ENCODE measurements at regions not wholly inside any gene's neighbourhood (a gene's known extent, or its start where the extent isn't known, plus 50 kb on each side); places are given as distances from the start of the nearest gene placed in this dataset.

GRCh38 chr2:192448881-192449280 is 254.1 kb upstream of the TMEFF2 start:
- TF ChIP-seq, protein P1, sequence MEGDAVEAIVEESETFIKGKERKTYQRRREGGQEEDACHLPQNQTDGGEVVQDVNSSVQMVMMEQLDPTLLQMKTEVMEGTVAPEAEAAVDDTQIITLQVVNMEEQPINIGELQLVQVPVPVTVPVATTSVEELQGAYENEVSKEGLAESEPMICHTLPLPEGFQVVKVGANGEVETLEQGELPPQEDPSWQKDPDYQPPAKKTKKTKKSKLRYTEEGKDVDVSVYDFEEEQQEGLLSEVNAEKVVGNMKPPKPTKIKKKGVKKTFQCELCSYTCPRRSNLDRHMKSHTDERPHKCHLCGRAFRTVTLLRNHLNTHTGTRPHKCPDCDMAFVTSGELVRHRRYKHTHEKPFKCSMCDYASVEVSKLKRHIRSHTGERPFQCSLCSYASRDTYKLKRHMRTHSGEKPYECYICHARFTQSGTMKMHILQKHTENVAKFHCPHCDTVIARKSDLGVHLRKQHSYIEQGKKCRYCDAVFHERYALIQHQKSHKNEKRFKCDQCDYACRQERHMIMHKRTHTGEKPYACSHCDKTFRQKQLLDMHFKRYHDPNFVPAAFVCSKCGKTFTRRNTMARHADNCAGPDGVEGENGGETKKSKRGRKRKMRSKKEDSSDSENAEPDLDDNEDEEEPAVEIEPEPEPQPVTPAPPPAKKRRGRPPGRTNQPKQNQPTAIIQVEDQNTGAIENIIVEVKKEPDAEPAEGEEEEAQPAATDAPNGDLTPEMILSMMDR (IDR thresholded peaks at IDR 0.05): no peak
- no peak for TF ChIP-seq ZFX (IDR thresholded peaks at IDR 0.05; ENCODE audit: borderline replicate concordance)

Data from 22Rv1 (cell line).